Ishikawa (cell line): ENCODE measurements at regions not wholly inside any gene's neighbourhood (a gene's known extent, or its start where the extent isn't known, plus 50 kb on each side); places are given as distances from the start of the nearest gene placed in this dataset.

Experiments used
- CEBPB ChIP-seq: IDR thresholded peaks from 2 replicates; pipeline ENCODE4 v1.6.1; 2012
- CREB1 ChIP-seq: IDR thresholded peaks from 2 replicates; pipeline ENCODE4 v1.6.1; 2012; ENCODE audit warnings: low read depth
- EP300 ChIP-seq: IDR thresholded peaks from 2 replicates; pipeline ENCODE4 v1.6.1; 2012; ENCODE audit warnings: borderline replicate concordance
- MAX ChIP-seq: IDR thresholded peaks from 2 replicates; pipeline ENCODE4 v1.6.1; 2012
- RAD21 ChIP-seq: IDR thresholded peaks from 2 replicates; pipeline ENCODE4 v1.6.1; 2012; ENCODE audit warnings: low read depth
- REST ChIP-seq: IDR thresholded peaks from 2 replicates; pipeline ENCODE4 v1.6.1; 2012; ENCODE audit warnings: low read depth, mild to moderate bottlenecking
- TAF1 ChIP-seq: IDR thresholded peaks from 2 replicates; pipeline ENCODE4 v1.6.1; 2012; ENCODE audit warnings: low read depth, mild to moderate bottlenecking
- TCF12 ChIP-seq: IDR thresholded peaks from 2 replicates; pipeline ENCODE4 v1.6.1; 2012; ENCODE audit warnings: low read depth
- USF1 ChIP-seq: IDR thresholded peaks from 2 replicates; pipeline ENCODE4 v1.6.1; 2012
- YY1 ChIP-seq: IDR thresholded peaks from 2 replicates; pipeline ENCODE4 v1.6.1; 2012; ENCODE audit warnings: low read depth
- ZBTB7A ChIP-seq: IDR thresholded peaks from 2 replicates; pipeline ENCODE4 v1.6.1; 2012; ENCODE audit warnings: low read depth

GRCh38 chr1:228961511-228961910, 226.2 kb downstream of the RHOU start:
- TF ChIP-seq USF1 (no peak), MAX (no peak), REST (no peak), CREB1 (no peak), EP300 (no peak), RAD21 (no peak), YY1 (no peak), TCF12 (no peak), TAF1 (no peak), CEBPB (no peak), ZBTB7A (no peak)
